Prostate gland (tissue), 2 donors: ENCODE measurements at regions not wholly inside any gene's neighbourhood (a gene's known extent, or its start where the extent isn't known, plus 50 kb on each side); places are given as distances from the start of the nearest gene placed in this dataset.

Experiments
- DNase-seq: peaks from one replicate; pipeline ENCODE4 v3.0.0-alpha.2; 2019; ENCODE audit warnings: low spot score
- H3K27ac ChIP-seq, 2 donors: fragments of 200-600 bp; sonication (generic); 2 replicates each; pipeline ENCODE4 v1.5.1; 2017 to 2019
- H3K27me3 ChIP-seq: fragments of 200-600 bp; sonication (generic); replicated peaks from 2 replicates; pipeline ENCODE4 v1.5.1; 2019; ENCODE audit not compliant: insufficient read depth
- H3K36me3 ChIP-seq, 2 donors: fragments of 200-600 bp; sonication (generic); 1 replicate in 1 of 2; 2 replicates in 1 of 2; pipeline versions ENCODE4 v1.5.1 to v1.8.1; 2017 to 2019
- H3K4me1 ChIP-seq: fragments of 200-600 bp; sonication (generic); replicated peaks from 2 replicates; pipeline ENCODE4 v1.5.1; 2019
- H3K4me3 ChIP-seq, 2 donors: fragments of 200-600 bp; sonication (generic); 2 replicates each; pipeline ENCODE4 v1.5.1; 2017 to 2019
- H3K9me3 ChIP-seq: fragments of 200-600 bp; sonication (generic); 2 replicates; pipeline ENCODE4 v1.5.1; 2017
- POLR2A ChIP-seq: fragments of 450-650 bp; IDR thresholded peaks from one replicate; pipeline ENCODE4 v1.6.1; 2016; ENCODE audit warnings: antibody characterized with exemption, mild to moderate bottlenecking
- POLR2AphosphoS5 ChIP-seq: sonication (generic); formaldehyde crosslinking; IDR thresholded peaks from one replicate; pipeline ENCODE4 v1.6.1; 2017; ENCODE audit warnings: antibody characterized with exemption
- WGBS: methylation state at CpG from one replicate; pipeline ENCODE4 v1.1.5; 2018; 5-methylcytosine and 5-hydroxymethylcytosine counted together
- intact Hi-C: fragments of 100-400 bp; cut with DNase I; formaldehyde crosslinking; loops from one replicate; pipeline ENCODE4 v1.14.2; 2022
- TF ChIP-seq, protein P1 (sequence below), 4 experiments: fragments of 200-600 bp in 2 of 4; fragments of 450-650 bp in 2 of 4; sonication (generic) in 2 of 4; IDR thresholded peaks; 1 replicate in 3 of 4; 2 replicates in 1 of 4; pipeline ENCODE4 v1.5.1; 2016 to 2019; ENCODE audit warnings: antibody characterized with exemption in 4 of 4, mild to moderate bottlenecking in 2 of 4, moderate library complexity in 2 of 4

DNA sequence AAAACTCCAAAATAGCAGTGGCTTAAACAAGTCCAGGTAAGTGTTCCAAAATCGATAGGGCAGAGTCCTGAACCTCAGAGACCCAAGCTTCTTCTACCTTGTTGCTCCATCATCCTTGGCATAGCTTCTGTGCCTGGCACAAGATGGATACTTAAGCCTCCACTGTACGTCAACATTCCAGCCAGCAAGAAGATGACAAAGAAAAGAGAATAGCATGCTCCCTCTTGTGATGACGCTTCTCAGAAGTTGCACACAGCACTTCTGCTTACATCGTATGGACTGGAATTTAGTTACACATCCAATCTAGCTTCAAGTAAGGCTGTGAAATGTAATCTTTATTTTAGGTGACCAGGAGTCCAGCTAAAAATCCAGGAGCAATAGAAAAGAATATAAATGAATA lies 227.4 kb downstream of the ESM1 start:
- Histone ChIP-seq H3K4me3 (no peak overlapping the region), H3K27ac (no peak overlapping the region), H3K36me3 (no peaks in the 10 kb centered on the region), H3K4me1 (no peaks in the 10 kb centered on the region), H3K9me3 (no peaks in the 10 kb centered on the region), H3K27me3 (no peaks in the 10 kb centered on the region)
- WGBS: 63% methylated on average over 4 of the region's 4 CpGs
- DNase-seq: no peak
- intact Hi-C loops: no loop called here
- no peak for TF ChIP-seq POLR2AphosphoS5
- TF ChIP-seq, protein P1, sequence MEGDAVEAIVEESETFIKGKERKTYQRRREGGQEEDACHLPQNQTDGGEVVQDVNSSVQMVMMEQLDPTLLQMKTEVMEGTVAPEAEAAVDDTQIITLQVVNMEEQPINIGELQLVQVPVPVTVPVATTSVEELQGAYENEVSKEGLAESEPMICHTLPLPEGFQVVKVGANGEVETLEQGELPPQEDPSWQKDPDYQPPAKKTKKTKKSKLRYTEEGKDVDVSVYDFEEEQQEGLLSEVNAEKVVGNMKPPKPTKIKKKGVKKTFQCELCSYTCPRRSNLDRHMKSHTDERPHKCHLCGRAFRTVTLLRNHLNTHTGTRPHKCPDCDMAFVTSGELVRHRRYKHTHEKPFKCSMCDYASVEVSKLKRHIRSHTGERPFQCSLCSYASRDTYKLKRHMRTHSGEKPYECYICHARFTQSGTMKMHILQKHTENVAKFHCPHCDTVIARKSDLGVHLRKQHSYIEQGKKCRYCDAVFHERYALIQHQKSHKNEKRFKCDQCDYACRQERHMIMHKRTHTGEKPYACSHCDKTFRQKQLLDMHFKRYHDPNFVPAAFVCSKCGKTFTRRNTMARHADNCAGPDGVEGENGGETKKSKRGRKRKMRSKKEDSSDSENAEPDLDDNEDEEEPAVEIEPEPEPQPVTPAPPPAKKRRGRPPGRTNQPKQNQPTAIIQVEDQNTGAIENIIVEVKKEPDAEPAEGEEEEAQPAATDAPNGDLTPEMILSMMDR (IDR thresholded peaks at IDR 0.05): no peak
- TF ChIP-seq POLR2A: no peak

DNA sequence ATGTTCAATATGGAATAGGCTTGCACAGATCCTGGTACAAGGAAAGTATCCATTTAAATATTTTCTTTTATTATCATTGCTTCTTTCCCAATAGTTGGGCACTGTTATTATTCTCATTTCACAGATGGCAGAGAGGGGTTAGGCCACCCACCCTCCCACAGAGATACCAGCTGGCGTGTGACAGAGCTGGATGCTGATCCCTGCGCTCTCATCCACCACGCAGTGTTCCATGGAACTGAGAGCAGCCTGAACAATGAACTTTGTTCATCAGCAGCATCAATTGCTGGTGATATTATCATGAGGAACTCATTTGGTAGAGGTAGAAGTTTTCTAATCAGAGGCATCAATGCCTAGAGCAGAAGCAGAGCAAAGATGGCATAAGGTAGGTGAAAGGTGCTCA lies 227.9 kb downstream of the ESM1 start:
- no peaks in the 10 kb centered on the region for H3K27me3 ChIP-seq
- H3K4me1 ChIP-seq: no peaks in the 10 kb centered on the region
- no peak for DNase-seq
- no peaks in the 10 kb centered on the region for H3K36me3 ChIP-seq
- TF ChIP-seq, protein P1 (IDR thresholded peaks at IDR 0.05): no peak
- TF ChIP-seq POLR2A (no peak), POLR2AphosphoS5 (no peak)
- no peaks in the 10 kb centered on the region for H3K9me3 ChIP-seq
- intact Hi-C loops: no loop called here
- WGBS: 99% methylated on average over 3 of the region's 3 CpGs
- no peak overlapping the region for H3K27ac ChIP-seq
- H3K4me3 ChIP-seq: no peak overlapping the region

DNA sequence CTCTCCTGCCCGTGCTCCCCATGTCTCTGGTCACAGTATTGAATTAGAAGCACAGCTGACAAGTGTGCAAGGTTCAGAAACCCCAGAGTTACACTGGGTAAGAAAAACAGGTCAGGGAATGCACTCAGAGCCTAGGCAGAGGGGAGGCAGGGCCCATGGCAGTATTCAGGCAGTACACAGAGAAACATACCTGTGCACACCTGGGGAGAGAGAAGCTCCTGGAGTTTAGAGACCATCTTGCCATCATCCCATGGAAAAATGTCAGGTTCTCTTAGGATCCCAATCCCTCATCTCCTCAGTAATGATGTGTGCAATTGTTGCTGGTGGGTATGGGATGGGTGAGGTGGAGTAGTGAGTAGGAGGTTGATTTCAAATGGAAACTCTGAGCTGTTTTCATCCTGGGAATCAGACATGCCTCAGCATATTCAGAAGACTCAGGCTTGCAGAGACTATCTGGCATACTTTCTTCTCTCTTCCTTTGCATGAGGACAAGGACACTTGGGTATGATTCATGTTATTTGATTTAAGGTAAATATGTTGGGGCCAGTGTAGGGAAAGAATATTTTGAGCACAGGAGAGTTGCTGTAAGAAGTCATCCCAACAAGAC lies 228.5 kb downstream of the ESM1 start:
- no peaks in the 10 kb centered on the region for H3K4me1 ChIP-seq
- 83% methylated on average over 1 of the region's 1 CpG for WGBS
- no peak for DNase-seq

DNA sequence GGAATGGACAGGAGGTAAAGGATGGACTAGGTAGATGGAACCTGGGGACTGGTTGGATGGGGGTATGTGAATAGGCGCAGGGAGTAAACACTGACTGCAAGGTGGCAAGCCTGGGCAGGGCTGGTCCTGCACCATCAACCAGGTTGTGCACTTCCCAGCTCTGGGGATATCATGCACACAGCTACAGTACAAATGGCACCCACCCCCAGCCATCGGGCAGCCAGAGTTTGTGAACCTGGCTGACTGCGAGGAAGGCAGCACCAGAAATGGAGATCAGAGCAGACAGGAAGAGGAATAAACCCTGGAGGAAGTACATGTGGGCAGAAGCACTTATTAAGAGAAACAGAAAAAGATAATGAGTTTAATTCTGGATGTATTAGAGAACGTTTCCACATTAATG lies 229.1 kb downstream of the ESM1 start:
- no peak for DNase-seq
- intact Hi-C loops: no loop called here
- Histone ChIP-seq H3K36me3 (no peaks in the 10 kb centered on the region), H3K27me3 (no peaks in the 10 kb centered on the region), H3K27ac (no peak overlapping the region), H3K4me3 (no peak overlapping the region), H3K4me1 (no peaks in the 10 kb centered on the region), H3K9me3 (no peaks in the 10 kb centered on the region)
- TF ChIP-seq POLR2A (no peak), POLR2AphosphoS5 (no peak)
- TF ChIP-seq, protein P1 (IDR thresholded peaks at IDR 0.05): no peak
- 79% methylated on average over 4 of the region's 4 CpGs for WGBS

More for the DNA sequence above, 228.5 kb downstream of the ESM1 start:
- TF ChIP-seq POLR2AphosphoS5: no peak
- H3K27ac ChIP-seq: no peak overlapping the region
- no peak overlapping the region for H3K4me3 ChIP-seq
- no peaks in the 10 kb centered on the region for H3K9me3 ChIP-seq
- intact Hi-C loops: no loop called here
- no peaks in the 10 kb centered on the region for H3K27me3 ChIP-seq
- no peaks in the 10 kb centered on the region for H3K36me3 ChIP-seq

DNA sequence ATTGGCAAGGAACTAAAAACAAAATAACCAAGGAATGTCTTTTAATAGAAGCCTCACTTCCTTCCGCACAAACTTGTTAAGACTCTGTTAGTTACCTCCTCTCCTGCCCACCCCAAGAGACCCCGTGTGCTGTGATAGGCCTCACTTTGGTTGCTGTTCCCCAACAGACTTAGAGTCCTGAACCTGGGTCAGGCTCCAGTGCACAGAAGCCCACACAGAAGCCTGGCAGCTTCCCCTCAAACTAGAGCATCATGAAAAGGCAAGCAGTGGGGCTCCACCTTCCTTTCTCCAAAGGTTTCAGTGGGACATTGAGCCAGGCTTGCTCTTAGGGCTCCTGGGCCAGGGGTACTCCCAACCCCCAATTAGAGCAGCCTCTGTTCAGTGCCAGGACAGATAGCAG lies 230.5 kb downstream of the ESM1 start:
- TF ChIP-seq, protein P1 (IDR thresholded peaks at IDR 0.05): no peak
- TF ChIP-seq POLR2AphosphoS5 (no peak), POLR2A (no peak)
- Histone ChIP-seq H3K9me3 (no peaks in the 10 kb centered on the region), H3K4me1 (no peaks in the 10 kb centered on the region), H3K27me3 (no peaks in the 10 kb centered on the region), H3K4me3 (no peak overlapping the region), H3K36me3 (no peaks in the 10 kb centered on the region), H3K27ac (no peak overlapping the region)
- intact Hi-C loops: no loop called here
- no peak for DNase-seq
- 76% methylated on average over 2 of the region's 2 CpGs for WGBS
